Fibroblast of lung (primary cell): ENCODE measurements at regions not wholly inside any gene's neighbourhood (a gene's known extent, or its start where the extent isn't known, plus 50 kb on each side); places are given as distances from the start of the nearest gene placed in this dataset.
A peak's percentile ranks its signal among the peaks of the same experiment; 100 is the strongest.
"Not testable (repeated sequence)": the region's sequence is repeated elsewhere in the genome, so short reads cannot be mapped to it uniquely, and the experiment has no call there.

ENCODE experiments used
- DNase-seq, 2 donors: peaks; one replicate each; pipeline versions ENCODE4 v3.0.0 to v3.0.0-alpha.2; 2010; ENCODE audit warnings: low read depth in 2 of 2
- H2AFZ ChIP-seq: 2 replicates; pipeline ENCODE4 v1.5.1; 2012; ENCODE audit warnings: low read length, control low read depth, inconsistent platforms
- H3K27ac ChIP-seq: 2 replicates; pipeline ENCODE4 v1.5.1; 2011; ENCODE audit warnings: low read length, control low read depth; ENCODE audit not compliant: insufficient read depth
- H3K27me3 ChIP-seq: 2 replicates; pipeline ENCODE4 v1.5.1; 2011; ENCODE audit warnings: mild to moderate bottlenecking, low read length; ENCODE audit not compliant: control insufficient read depth, insufficient read depth
- H3K36me3 ChIP-seq: 2 replicates; pipeline ENCODE4 v1.5.1; 2011; ENCODE audit warnings: low read length; ENCODE audit not compliant: control insufficient read depth, insufficient read depth
- H3K4me1 ChIP-seq: 2 replicates; pipeline ENCODE4 v1.5.1; 2011; ENCODE audit warnings: low read length; ENCODE audit not compliant: control insufficient read depth, insufficient read depth; ENCODE audit errors: extremely low read depth
- H3K4me2 ChIP-seq: 2 replicates; pipeline ENCODE4 v1.5.1; 2011; ENCODE audit warnings: low read length, control low read depth; ENCODE audit not compliant: insufficient read depth; ENCODE audit errors: extremely low read depth
- H3K4me3 ChIP-seq, 4 experiments: fragments of 200-600 bp in 1 of 4; sonication (generic) in 1 of 4; replicated peaks in 1 of 4; 2 replicates each; pipeline ENCODE4 v1.5.1; 2011 to 2016; ENCODE audit warnings: low read length in 4 of 4, low read depth in 3 of 4, mild to moderate bottlenecking in 3 of 4, control low read depth in 2 of 4, inconsistent platforms in 1 of 4, mixed read lengths in 1 of 4; ENCODE audit not compliant: insufficient read depth in 1 of 4; ENCODE audit errors: control extremely low read depth in 1 of 4
- H3K79me2 ChIP-seq: 2 replicates; pipeline ENCODE4 v1.5.1; 2012; ENCODE audit warnings: mild to moderate bottlenecking, low read length, inconsistent platforms; ENCODE audit not compliant: control insufficient read depth, insufficient read depth
- H3K9ac ChIP-seq: 2 replicates; pipeline ENCODE4 v1.5.1; 2011; ENCODE audit warnings: mild to moderate bottlenecking, low read length, control low read depth; ENCODE audit not compliant: insufficient read depth
- H3K9me3 ChIP-seq: 2 replicates; pipeline ENCODE4 v1.5.1; 2012; ENCODE audit warnings: low read depth, low read length; ENCODE audit not compliant: control insufficient read depth, insufficient read depth
- H4K20me1 ChIP-seq: 2 replicates; pipeline ENCODE4 v1.5.1; 2011; ENCODE audit warnings: low read length; ENCODE audit not compliant: control insufficient read depth, insufficient read depth; ENCODE audit errors: extremely low read depth
- EZH2 ChIP-seq: IDR thresholded peaks from 2 replicates; pipeline ENCODE4 v1.5.1; 2012; ENCODE audit warnings: low read length, control low read depth, mild to moderate bottlenecking; ENCODE audit errors: missing control alignments
- TF ChIP-seq, protein P1 (sequence below), 2 donors: IDR thresholded peaks in 1 of 2; conservative IDR thresholded peaks in 1 of 2; 1 replicate in 1 of 2; 2 replicates in 1 of 2; pipeline ENCODE4 v1.5.1; 2011 to 2012; ENCODE audit warnings: low read length in 2 of 2, control low read depth in 1 of 2, inconsistent platforms in 1 of 2, low read depth in 1 of 2, mild to moderate bottlenecking in 1 of 2

DNA sequence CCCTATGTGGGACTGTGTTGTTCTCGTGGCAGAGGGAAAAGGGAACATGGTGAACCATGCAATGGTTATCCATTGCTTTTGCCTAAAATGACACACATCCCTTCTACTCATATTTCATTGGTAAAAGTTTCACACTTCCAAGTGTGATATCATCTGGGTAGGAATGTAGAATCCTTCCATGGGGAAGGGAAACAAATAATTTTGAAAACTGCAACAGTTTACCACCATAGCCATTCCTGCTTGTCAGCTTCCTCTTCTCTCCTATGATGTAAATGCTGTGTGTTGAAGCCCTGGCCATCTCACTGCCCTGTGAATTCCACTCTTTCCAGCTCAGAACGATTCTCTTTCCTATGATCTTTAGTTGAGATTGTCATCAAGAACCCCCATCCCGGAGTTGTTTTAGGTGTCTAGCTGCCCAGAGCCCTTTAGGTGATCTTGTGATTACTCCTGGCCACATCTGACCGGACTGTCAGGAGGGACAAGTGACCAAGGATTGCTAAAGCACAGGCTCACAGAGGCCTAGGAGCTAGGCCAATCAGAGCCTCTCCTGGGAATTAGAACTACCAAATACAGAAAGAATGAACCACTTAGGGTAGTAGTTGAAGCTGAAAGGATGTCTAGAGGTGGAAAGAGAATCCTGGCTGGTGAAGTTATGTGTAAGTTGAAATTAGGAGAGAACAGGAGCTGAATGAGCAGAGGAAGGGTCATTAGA lies 84.6 kb downstream of the VCPKMT start:
- Histone ChIP-seq H3K4me3 (no peak overlapping the region), H3K4me1 (no peaks in the 10 kb centered on the region), H3K36me3 (no peaks in the 10 kb centered on the region), H3K27me3 (no peaks in the 10 kb centered on the region), H3K4me2 (no peak overlapping the region), H3K9me3 (no peaks in the 10 kb centered on the region), H3K27ac (no peak overlapping the region), H4K20me1 (no peaks in the 10 kb centered on the region), H3K79me2 (no peaks in the 10 kb centered on the region), H2AFZ (no peak overlapping the region), H3K9ac (no peak overlapping the region)
- DNase-seq = peak in 1 of 2 donors; percentile 65
- no peak for TF ChIP-seq EZH2
- TF ChIP-seq, protein P1, sequence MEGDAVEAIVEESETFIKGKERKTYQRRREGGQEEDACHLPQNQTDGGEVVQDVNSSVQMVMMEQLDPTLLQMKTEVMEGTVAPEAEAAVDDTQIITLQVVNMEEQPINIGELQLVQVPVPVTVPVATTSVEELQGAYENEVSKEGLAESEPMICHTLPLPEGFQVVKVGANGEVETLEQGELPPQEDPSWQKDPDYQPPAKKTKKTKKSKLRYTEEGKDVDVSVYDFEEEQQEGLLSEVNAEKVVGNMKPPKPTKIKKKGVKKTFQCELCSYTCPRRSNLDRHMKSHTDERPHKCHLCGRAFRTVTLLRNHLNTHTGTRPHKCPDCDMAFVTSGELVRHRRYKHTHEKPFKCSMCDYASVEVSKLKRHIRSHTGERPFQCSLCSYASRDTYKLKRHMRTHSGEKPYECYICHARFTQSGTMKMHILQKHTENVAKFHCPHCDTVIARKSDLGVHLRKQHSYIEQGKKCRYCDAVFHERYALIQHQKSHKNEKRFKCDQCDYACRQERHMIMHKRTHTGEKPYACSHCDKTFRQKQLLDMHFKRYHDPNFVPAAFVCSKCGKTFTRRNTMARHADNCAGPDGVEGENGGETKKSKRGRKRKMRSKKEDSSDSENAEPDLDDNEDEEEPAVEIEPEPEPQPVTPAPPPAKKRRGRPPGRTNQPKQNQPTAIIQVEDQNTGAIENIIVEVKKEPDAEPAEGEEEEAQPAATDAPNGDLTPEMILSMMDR (conservative IDR thresholded peaks at IDR 0.05 in 1 of 2, IDR thresholded peaks at IDR 0.05 in 1 of 2; ENCODE audit: low read depth in 1 of 2, low read length in 2 of 2) = no peak

DNA sequence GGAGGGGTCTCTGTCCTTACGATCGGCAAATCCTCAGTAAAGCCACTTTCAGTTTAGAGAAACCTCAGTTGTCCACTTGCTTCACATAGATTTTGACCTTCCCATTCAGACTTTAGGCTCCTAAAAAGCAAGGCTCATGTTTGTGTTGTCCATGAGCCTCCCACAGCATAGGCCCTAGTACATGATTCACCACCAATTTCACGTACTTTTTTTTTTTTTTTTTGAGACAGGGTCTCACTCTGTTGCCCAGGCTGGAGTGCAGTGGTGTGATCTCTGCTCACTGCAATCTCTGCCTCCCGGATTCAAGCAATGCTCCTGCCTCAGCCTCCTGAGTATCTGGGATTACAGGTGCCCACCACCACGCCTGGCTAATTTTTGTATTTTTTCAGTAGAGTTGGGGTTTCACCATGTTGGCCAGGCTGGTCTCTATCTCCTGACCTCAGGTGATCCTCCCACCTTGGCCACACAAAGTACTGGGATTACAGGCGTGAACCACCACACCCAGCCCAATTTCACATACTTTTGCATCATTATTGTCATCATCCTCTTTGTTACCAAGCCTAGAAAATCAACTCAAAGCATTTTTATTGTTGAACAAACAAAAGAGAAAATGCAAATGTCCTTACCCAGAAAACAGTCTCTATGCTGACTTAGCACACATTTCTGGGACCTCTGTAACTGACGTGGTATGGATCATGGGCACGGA lies 83.8 kb downstream of the VCPKMT start:
- H3K27me3 ChIP-seq, H3K79me2 ChIP-seq, H3K9me3 ChIP-seq, H2AFZ ChIP-seq, H3K4me1 ChIP-seq, H4K20me1 ChIP-seq, H3K27ac ChIP-seq, H3K4me3 ChIP-seq, H3K9ac ChIP-seq, H3K36me3 ChIP-seq, DNase-seq, H3K4me2 ChIP-seq: not testable (repeated sequence)

DNA sequence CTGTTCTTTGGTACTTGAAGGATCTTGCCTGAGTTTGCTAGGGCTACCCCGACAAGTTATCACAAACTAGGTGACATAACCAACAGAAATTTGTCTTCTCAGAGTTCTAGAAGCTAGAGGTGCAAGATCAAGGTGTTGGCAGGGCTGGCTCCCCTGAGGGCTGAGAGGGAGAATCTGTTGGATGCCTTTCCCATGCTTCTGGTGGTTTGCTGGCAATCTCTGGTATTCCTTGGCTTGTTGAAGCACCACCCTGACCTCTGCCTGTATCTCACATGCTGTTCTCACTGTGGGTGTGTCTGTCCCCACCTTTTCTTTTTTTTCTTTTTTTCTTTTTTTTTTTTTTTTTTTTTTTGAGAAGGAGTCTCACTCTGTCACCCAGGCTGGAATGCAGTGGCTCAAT lies 81.2 kb downstream of the VCPKMT start:
- Histone ChIP-seq H3K27me3 (no peaks in the 10 kb centered on the region), H3K79me2 (no peaks in the 10 kb centered on the region), H3K4me2 (no peak overlapping the region), H4K20me1 (no peaks in the 10 kb centered on the region), H3K36me3 (no peaks in the 10 kb centered on the region), H3K4me1 (peaks cover 16% of the 10 kb centered on the region), H3K4me3 (no peak overlapping the region), H3K9ac (no peak overlapping the region), H3K9me3 (no peaks in the 10 kb centered on the region), H2AFZ (no peak overlapping the region), H3K27ac (no peak overlapping the region)
- TF ChIP-seq EZH2 = no peak
- TF ChIP-seq, protein P1 (conservative IDR thresholded peaks at IDR 0.05 in 1 of 2, IDR thresholded peaks at IDR 0.05 in 1 of 2; ENCODE audit: low read depth in 1 of 2, low read length in 2 of 2) = no peak
- no peak for DNase-seq
